ENCODE measurements at regions not wholly inside any gene's neighbourhood (a gene's known extent, or its start where the extent isn't known, plus 50 kb on each side); places are given as distances from the start of the nearest gene placed in this dataset.

GRCh38 chr15:66945842-66946241, 119.6 kb upstream of the SMAD3 start:
- DNase-seq (ENCODE audit: low read depth): no peak

GRCh38 chr15:66946578-66947164, 118.7 kb upstream of the SMAD3 start:
- DNase-seq (ENCODE audit: low read depth): no peak

GRCh38 chr15:66947471-66947870, 117.9 kb upstream of the SMAD3 start:
- no peak for DNase-seq (ENCODE audit: low read depth)

- DNase-seq (ENCODE audit: low read depth): no peak
Observed at GRCh38 chr15:66948294-66948693, 117.1 kb upstream of the SMAD3 start.

GRCh38 chr15:66950114-66950513, 115.3 kb upstream of the SMAD3 start:
- DNase-seq (ENCODE audit: low read depth): no peak

- no peak for DNase-seq (ENCODE audit: low read depth)
Observed at GRCh38 chr15:66951531-66952320, 113.7 kb upstream of the SMAD3 start.

GRCh38 chr15:66952756-66953522, 112.5 kb upstream of the SMAD3 start:
- DNase-seq (ENCODE audit: low read depth): no peak

GRCh38 chr15:66953523-66954229, 111.7 kb upstream of the SMAD3 start:
- no peak for DNase-seq (ENCODE audit: low read depth)

GRCh38 chr15:66954601-66955000, 110.8 kb upstream of the SMAD3 start:
- DNase-seq (ENCODE audit: low read depth): no peak

GRCh38 chr15:66955001-66955516, 110.3 kb upstream of the SMAD3 start:
- no peak for DNase-seq (ENCODE audit: low read depth)

GRCh38 chr15:66955871-66956585, 109.4 kb upstream of the SMAD3 start:
- DNase-seq (ENCODE audit: low read depth): peak; percentile 49

GRCh38 chr15:66956672-66957430, 108.6 kb upstream of the SMAD3 start:
- DNase-seq (ENCODE audit: low read depth): no peak

GRCh38 chr15:66957431-66957720, 108.0 kb upstream of the SMAD3 start:
- DNase-seq (ENCODE audit: low read depth): no peak

GRCh38 chr15:66959066-66959465, 106.3 kb upstream of the SMAD3 start:
- no peak for DNase-seq (ENCODE audit: low read depth)

GRCh38 chr15:66959875-66960274, 105.5 kb upstream of the SMAD3 start:
- no peak for DNase-seq (ENCODE audit: low read depth)

GRCh38 chr15:66960519-66960918, 104.9 kb upstream of the SMAD3 start:
- no peak for DNase-seq (ENCODE audit: low read depth)

GRCh38 chr15:66961407-66961884, 104.0 kb upstream of the SMAD3 start:
- DNase-seq (ENCODE audit: low read depth): no peak

GRCh38 chr15:66961901-66962300, 103.5 kb upstream of the SMAD3 start:
- no peak for DNase-seq (ENCODE audit: low read depth)

- DNase-seq (ENCODE audit: low read depth): no peak
Observed at GRCh38 chr15:66962522-66962921, 102.9 kb upstream of the SMAD3 start.

- no peak for DNase-seq (ENCODE audit: low read depth)
Observed at GRCh38 chr15:66963084-66963483, 102.3 kb upstream of the SMAD3 start.

- no peak for DNase-seq (ENCODE audit: low read depth)
Observed at GRCh38 chr15:66963710-66964109, 101.7 kb upstream of the SMAD3 start.
